ENCODE measurements at regions not wholly inside any gene's neighbourhood (a gene's known extent, or its start where the extent isn't known, plus 50 kb on each side); places are given as distances from the start of the nearest gene placed in this dataset.

DNA sequence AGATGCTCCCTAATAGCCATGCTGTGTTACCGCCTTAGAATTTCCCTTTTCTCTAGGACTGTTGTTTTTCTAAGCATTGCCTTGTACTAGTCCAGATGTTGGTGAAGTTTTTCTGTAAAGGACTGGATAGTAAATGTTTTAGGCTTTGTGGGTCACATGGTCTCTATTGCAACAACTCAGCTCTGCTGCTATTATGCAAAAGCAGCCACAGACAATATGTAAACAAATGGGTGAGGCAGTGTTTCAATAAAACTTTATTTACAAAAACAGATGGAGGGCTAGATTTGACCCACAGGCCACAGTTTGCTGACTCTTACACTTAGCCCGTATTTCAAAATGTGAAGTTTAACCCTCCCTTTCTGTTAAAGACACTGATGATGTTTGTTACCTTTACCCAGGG is 207.6 kb upstream of the MYLIP start:
- TF ChIP-seq POLR2A (IDR thresholded peaks at IDR 0.05; ENCODE audit: low read depth, low read length) (no peak), FOXM1 (IDR thresholded peaks at IDR 0.05; ENCODE audit: low read depth, low read length) (no peak), ZBTB33 (IDR thresholded peaks at IDR 0.05) (no peak), EZH2 (IDR thresholded peaks at IDR 0.05; ENCODE audit: borderline replicate concordance, control insufficient read depth, low read depth, low read length) (no peak), POLR2AphosphoS2 (IDR thresholded peaks at IDR 0.05; ENCODE audit: low read depth, low read length) (no peak)
- TF ChIP-seq, protein P1, sequence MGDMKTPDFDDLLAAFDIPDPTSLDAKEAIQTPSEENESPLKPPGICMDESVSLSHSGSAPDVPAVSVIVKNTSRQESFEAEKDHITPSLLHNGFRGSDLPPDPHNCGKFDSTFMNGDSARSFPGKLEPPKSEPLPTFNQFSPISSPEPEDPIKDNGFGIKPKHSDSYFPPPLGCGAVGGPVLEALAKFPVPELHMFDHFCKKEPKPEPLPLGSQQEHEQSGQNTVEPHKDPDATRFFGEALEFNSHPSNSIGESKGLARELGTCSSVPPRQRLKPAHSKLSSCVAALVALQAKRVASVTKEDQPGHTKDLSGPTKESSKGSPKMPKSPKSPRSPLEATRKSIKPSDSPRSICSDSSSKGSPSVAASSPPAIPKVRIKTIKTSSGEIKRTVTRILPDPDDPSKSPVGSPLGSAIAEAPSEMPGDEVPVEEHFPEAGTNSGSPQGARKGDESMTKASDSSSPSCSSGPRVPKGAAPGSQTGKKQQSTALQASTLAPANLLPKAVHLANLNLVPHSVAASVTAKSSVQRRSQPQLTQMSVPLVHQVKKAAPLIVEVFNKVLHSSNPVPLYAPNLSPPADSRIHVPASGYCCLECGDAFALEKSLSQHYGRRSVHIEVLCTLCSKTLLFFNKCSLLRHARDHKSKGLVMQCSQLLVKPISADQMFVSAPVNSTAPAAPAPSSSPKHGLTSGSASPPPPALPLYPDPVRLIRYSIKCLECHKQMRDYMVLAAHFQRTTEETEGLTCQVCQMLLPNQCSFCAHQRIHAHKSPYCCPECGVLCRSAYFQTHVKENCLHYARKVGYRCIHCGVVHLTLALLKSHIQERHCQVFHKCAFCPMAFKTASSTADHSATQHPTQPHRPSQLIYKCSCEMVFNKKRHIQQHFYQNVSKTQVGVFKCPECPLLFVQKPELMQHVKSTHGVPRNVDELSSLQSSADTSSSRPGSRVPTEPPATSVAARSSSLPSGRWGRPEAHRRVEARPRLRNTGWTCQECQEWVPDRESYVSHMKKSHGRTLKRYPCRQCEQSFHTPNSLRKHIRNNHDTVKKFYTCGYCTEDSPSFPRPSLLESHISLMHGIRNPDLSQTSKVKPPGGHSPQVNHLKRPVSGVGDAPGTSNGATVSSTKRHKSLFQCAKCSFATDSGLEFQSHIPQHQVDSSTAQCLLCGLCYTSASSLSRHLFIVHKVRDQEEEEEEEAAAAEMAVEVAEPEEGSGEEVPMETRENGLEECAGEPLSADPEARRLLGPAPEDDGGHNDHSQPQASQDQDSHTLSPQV (IDR thresholded peaks at IDR 0.05), result no peak
- TF ChIP-seq, protein P2, sequence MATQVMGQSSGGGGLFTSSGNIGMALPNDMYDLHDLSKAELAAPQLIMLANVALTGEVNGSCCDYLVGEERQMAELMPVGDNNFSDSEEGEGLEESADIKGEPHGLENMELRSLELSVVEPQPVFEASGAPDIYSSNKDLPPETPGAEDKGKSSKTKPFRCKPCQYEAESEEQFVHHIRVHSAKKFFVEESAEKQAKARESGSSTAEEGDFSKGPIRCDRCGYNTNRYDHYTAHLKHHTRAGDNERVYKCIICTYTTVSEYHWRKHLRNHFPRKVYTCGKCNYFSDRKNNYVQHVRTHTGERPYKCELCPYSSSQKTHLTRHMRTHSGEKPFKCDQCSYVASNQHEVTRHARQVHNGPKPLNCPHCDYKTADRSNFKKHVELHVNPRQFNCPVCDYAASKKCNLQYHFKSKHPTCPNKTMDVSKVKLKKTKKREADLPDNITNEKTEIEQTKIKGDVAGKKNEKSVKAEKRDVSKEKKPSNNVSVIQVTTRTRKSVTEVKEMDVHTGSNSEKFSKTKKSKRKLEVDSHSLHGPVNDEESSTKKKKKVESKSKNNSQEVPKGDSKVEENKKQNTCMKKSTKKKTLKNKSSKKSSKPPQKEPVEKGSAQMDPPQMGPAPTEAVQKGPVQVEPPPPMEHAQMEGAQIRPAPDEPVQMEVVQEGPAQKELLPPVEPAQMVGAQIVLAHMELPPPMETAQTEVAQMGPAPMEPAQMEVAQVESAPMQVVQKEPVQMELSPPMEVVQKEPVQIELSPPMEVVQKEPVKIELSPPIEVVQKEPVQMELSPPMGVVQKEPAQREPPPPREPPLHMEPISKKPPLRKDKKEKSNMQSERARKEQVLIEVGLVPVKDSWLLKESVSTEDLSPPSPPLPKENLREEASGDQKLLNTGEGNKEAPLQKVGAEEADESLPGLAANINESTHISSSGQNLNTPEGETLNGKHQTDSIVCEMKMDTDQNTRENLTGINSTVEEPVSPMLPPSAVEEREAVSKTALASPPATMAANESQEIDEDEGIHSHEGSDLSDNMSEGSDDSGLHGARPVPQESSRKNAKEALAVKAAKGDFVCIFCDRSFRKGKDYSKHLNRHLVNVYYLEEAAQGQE (IDR thresholded peaks at IDR 0.05; ENCODE audit: low read depth, low read length), result no peak
- TF ChIP-seq, protein P3, sequence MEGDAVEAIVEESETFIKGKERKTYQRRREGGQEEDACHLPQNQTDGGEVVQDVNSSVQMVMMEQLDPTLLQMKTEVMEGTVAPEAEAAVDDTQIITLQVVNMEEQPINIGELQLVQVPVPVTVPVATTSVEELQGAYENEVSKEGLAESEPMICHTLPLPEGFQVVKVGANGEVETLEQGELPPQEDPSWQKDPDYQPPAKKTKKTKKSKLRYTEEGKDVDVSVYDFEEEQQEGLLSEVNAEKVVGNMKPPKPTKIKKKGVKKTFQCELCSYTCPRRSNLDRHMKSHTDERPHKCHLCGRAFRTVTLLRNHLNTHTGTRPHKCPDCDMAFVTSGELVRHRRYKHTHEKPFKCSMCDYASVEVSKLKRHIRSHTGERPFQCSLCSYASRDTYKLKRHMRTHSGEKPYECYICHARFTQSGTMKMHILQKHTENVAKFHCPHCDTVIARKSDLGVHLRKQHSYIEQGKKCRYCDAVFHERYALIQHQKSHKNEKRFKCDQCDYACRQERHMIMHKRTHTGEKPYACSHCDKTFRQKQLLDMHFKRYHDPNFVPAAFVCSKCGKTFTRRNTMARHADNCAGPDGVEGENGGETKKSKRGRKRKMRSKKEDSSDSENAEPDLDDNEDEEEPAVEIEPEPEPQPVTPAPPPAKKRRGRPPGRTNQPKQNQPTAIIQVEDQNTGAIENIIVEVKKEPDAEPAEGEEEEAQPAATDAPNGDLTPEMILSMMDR (IDR thresholded peaks at IDR 0.05 in 2 of 3, conservative IDR thresholded peaks at IDR 0.05 in 1 of 3; ENCODE audit: control insufficient read depth in 2 of 3, extremely low read depth in 1 of 3, insufficient read depth in 1 of 3, low read depth in 3 of 3, low read length in 3 of 3), result no peak

Data from GM12878 (cell line).